AG10803 (cell line): ENCODE measurements at regions not wholly inside any gene's neighbourhood (a gene's known extent, or its start where the extent isn't known, plus 50 kb on each side); places are given as distances from the start of the nearest gene placed in this dataset.

ENCODE experiments used
- DNase-seq: peaks from one replicate; pipeline ENCODE4 v3.0.0; 2010; ENCODE audit warnings: low read depth
- H3K4me3 ChIP-seq: 2 replicates; pipeline ENCODE4 v1.5.1; 2011; ENCODE audit warnings: mild to moderate bottlenecking, low read length, control low read depth
- TF ChIP-seq, protein P1 (sequence below): conservative IDR thresholded peaks from 2 replicates; pipeline ENCODE4 v1.5.1; 2011; ENCODE audit warnings: mild to moderate bottlenecking, low read length, control low read depth, inconsistent platforms

DNA sequence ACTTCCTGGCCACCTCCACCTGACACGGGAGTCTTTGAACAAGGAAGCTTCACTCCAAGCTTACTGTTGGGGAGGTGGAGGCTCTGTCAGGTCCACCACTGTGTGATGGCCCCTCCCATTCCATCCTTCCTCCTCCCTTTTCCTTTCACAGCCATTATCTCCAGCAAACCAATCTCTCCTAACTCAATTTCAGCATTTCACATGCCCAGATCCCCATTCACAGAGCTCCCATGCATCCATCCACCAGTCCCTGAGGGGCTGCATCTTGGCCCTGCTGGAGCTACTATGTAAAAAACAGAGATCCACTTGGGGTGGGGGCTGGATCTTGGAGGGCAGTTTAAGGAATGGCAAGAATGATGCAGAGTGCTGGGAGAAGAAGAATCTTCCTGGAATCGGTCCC is 129.0 kb upstream of the COPS8 start:
- DNase-seq, result no peak
- no peak overlapping the region for H3K4me3 ChIP-seq
- TF ChIP-seq, protein P1, sequence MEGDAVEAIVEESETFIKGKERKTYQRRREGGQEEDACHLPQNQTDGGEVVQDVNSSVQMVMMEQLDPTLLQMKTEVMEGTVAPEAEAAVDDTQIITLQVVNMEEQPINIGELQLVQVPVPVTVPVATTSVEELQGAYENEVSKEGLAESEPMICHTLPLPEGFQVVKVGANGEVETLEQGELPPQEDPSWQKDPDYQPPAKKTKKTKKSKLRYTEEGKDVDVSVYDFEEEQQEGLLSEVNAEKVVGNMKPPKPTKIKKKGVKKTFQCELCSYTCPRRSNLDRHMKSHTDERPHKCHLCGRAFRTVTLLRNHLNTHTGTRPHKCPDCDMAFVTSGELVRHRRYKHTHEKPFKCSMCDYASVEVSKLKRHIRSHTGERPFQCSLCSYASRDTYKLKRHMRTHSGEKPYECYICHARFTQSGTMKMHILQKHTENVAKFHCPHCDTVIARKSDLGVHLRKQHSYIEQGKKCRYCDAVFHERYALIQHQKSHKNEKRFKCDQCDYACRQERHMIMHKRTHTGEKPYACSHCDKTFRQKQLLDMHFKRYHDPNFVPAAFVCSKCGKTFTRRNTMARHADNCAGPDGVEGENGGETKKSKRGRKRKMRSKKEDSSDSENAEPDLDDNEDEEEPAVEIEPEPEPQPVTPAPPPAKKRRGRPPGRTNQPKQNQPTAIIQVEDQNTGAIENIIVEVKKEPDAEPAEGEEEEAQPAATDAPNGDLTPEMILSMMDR, result no peak

DNA sequence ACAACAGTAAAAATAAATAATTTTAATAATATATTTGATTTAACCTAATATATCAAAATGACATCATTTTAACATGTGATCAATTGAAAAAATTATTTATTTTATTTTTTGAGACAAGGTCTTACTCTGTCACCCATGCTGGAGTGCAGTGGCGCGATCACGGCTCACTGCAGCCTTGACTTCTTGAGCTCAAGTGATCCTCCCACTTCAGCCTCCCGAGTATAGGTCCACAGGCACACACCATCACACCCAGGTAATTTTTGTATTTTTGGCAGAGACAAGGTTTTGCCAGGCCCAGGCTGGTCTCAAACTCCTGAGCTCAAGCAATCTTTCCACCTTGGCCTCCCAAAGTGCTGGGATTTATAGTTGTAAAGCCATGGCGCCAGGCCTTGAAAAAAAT is 126.7 kb upstream of the COPS8 start:
- H3K4me3 ChIP-seq, result no peak overlapping the region
- TF ChIP-seq, protein P1, result no peak
- no peak for DNase-seq

DNA sequence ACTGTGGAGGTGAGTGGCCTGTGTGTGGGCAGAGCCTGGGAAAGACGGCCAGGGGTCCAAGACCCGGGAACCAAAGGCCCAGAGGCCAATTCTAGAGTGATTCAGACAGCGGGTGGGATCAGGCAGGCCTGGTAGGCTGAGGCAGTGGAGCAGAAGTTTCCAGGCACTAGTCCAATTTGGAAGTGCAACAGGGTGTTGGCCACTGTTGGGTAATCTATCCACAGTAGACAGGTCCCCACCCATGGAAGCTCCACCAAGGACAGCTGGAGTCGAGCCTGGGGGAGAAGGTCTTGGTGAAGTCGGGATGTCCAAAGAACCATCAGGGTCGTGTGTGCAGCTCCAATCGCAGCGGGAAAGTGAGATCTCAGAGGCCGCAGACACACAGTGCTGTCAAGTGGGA is 125.8 kb upstream of the COPS8 start:
- H3K4me3 ChIP-seq, result no peak overlapping the region
- TF ChIP-seq, protein P1, result no peak
- DNase-seq, result peak; percentile 11

DNA sequence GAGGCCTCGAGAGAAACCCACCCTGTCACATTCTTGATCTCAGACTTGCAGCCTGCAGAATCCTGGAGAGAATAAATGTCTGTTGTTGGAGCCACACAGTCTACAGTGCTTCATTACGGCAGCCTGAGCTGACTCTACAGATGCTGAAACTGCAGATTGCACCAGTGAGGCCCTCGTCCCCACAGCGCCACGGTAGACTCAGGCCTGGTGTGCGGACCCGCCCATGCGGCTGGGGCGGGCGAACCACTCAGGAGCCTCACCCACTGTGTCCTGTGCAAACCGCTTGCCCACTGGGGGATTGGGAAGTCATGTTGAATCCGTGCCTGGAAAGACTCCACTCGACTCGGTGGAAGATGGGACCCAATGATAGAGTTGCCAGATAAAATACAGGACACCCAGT is 125.2 kb upstream of the COPS8 start:
- no peak overlapping the region for H3K4me3 ChIP-seq
- DNase-seq, result no peak
- TF ChIP-seq, protein P1, result no peak

DNA sequence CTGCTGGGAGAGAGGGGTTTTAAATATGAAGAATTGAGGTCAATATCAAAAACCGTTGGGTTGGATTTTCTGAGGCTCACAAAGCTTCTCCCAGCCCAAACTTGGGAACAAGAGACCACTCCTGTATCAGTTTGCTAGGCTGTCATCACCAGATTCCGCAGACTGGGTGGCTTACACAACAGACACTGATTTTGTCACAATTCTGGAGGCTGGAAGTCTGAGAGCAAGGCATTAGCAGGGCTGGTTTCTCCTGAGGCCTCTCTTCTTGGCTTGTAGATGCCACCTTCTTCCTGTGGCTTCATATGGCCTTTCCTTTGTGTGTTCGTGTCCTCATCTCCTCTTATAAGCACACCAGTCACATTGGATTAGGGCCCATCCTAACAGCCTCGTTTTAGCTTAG is 122.9 kb upstream of the COPS8 start:
- no peak overlapping the region for H3K4me3 ChIP-seq
- no peak for DNase-seq
- TF ChIP-seq, protein P1, result no peak

DNA sequence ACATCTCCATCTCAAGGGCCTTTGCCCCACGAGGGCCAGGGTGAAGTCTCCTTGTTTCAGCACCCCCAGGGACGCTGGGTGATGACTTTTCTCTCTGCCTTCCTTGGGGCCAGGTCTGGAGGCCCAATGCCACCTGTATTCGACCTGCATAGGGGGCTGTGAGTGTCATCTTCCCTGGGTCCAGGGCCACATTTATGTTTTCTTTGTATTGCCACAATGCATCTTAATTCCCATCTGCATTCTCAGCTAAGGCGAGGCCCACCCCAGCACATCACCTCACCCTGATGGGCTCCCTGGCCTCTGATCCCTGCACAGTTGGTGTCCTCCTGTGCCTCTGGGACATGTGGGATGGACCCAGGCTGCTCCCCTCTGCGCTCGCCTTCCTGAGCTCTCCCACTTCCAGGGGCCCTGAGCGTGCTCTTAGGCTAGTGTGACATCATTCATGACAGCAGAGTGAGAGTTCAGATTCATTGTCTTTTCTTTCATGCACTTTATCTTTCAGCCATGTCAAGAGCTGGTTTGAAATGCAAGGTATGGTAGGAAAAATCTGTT is 122.0 kb upstream of the COPS8 start:
- no peak overlapping the region for H3K4me3 ChIP-seq
- DNase-seq, result no peak
- TF ChIP-seq, protein P1, result no peak

DNA sequence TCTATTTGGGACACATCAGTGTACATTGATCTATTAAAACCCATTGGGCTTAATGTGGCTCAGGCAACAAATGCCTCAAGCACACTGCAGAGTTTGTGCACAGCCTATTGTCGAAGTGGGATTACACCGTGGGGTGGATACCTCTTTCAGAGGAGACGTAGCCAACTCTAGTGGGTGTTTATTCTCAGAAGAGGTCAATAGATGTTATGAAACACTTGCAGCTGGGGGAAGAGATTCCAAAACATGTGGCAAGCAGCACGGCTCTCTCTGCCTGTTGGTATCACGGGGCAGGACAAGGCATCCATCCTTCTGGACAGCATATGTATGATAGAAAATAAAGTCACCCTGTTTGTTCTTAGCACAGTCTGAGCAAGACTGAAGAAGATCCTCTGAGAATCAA is 121.4 kb upstream of the COPS8 start:
- TF ChIP-seq, protein P1, result no peak
- H3K4me3 ChIP-seq, result no peak overlapping the region
- peak; percentile 71 for DNase-seq
